ENCODE measurements at regions not wholly inside any gene's neighbourhood (a gene's known extent, or its start where the extent isn't known, plus 50 kb on each side); places are given as distances from the start of the nearest gene placed in this dataset.

DNA sequence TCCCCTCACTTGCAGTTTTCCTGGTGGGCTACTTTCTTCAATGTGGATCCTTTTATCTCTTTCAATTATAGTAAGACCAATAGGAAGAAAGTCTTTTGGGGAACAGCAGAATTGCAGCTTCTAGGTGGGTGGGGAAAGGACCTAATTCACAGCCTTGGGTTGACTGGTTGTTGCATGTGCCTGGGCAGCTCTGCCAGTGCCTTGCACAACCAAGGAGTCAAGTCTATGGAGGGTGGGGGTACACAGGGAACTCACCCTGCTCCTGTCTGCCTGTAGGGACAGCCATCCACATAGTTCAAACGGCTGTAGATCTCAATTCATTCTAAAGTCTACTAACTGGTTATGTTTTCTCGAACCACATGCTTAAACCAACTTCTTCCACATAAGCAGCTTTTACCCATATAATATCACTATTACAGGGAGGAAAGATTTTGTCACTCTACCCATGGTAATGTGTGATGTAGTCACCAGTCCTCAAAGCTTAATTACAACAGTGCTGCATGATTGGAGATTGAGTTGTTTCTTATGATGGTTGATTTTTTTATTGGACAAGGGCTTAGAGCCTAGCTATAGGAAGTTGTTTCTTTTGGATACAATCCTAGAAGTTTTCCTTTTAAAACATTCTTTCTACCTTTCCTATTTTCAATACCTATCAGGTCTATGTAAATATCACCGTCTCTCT is 117.7 kb upstream of the FRMD6 start:
- Histone ChIP-seq H3K27ac (ENCODE audit: insufficient read depth, low read depth, low read length, poor library complexity, severe bottlenecking) (no peak overlapping the region), H3K4me3 (ENCODE audit: insufficient read depth, low read depth, low read length) (no peak overlapping the region), H3K9me3 (ENCODE audit: control insufficient read depth, low read length) (no peaks in the 10 kb centered on the region), H3K4me1 (ENCODE audit: control insufficient read depth, insufficient read depth, low read length) (no peaks in the 10 kb centered on the region), H3K36me3 (ENCODE audit: control insufficient read depth, insufficient read depth, low read length) (no peaks in the 10 kb centered on the region), H3K27me3 (ENCODE audit: control insufficient read depth, insufficient read depth, low read length, poor library complexity, severe bottlenecking) (no peaks in the 10 kb centered on the region)
- WGBS, 2 experiments: 96 to 98% methylated on average over 3 of the region's 3 CpGs

DNA sequence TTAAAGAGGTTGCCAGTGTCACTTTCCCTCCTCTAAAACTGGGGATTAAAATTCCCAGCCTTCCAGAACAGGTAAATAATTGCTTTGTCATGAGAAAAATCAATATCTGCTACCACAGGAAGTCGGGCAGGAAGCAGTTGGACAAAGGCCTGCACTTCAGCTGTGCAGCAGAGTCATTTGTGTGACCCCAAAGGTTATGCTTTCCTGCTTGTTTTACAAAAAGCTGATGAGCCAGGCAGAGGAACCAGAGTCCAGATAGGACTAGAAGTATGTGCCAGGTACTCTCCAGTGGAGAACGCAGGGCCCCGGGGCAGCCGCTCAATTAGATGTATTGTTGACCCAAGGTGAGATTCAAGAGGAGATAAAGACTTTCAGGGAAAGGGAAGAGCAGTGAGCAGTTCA is 117.1 kb upstream of the FRMD6 start:
- H3K27me3 ChIP-seq (ENCODE audit: control insufficient read depth, insufficient read depth, low read length, poor library complexity, severe bottlenecking): no peaks in the 10 kb centered on the region
- H3K4me1 ChIP-seq (ENCODE audit: control insufficient read depth, insufficient read depth, low read length): no peaks in the 10 kb centered on the region
- H3K27ac ChIP-seq (ENCODE audit: insufficient read depth, low read depth, low read length, poor library complexity, severe bottlenecking): no peak overlapping the region
- H3K4me3 ChIP-seq (ENCODE audit: insufficient read depth, low read depth, low read length): no peak overlapping the region
- no peaks in the 10 kb centered on the region for H3K36me3 ChIP-seq (ENCODE audit: control insufficient read depth, insufficient read depth, low read length)
- WGBS, 2 experiments: 93 to 95% methylated on average over 4 of the region's 4 CpGs
- H3K9me3 ChIP-seq (ENCODE audit: control insufficient read depth, low read length): no peaks in the 10 kb centered on the region

DNA sequence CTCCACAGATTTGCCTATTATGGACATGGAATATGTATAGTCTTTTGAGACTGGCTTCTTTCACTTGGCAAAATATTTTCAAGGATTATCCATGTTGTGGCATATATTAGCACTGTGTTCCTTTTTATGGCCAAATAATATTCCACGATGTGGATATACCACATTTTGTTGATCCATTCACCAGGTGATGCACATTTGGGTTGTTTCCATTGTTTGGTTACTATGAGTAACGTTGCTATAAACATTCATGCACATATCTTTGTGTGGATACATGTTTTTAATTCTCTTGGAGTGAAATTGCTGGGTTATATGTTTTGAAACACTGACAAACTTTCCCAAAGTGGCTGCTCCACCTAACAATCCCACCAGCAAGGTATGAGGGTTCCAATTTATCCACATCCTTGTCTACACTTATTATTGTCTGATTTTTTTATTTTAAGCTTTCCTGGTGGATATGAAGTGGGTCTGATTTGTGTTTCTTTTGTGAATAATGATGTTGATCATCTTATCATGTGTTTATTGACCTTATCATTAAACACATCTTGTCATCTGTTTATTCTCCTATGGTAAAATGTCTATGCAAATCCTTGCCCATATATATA is 116.2 kb upstream of the FRMD6 start:
- H3K27me3 ChIP-seq (ENCODE audit: control insufficient read depth, insufficient read depth, low read length, poor library complexity, severe bottlenecking): no peaks in the 10 kb centered on the region
- 83 to 88% methylated on average over 2 of the region's 2 CpGs for WGBS, 2 experiments
- H3K4me1 ChIP-seq (ENCODE audit: control insufficient read depth, insufficient read depth, low read length): no peaks in the 10 kb centered on the region
- no peaks in the 10 kb centered on the region for H3K9me3 ChIP-seq (ENCODE audit: control insufficient read depth, low read length)
- no peak overlapping the region for H3K27ac ChIP-seq (ENCODE audit: insufficient read depth, low read depth, low read length, poor library complexity, severe bottlenecking)
- no peaks in the 10 kb centered on the region for H3K36me3 ChIP-seq (ENCODE audit: control insufficient read depth, insufficient read depth, low read length)
- no peak overlapping the region for H3K4me3 ChIP-seq (ENCODE audit: insufficient read depth, low read depth, low read length)

DNA sequence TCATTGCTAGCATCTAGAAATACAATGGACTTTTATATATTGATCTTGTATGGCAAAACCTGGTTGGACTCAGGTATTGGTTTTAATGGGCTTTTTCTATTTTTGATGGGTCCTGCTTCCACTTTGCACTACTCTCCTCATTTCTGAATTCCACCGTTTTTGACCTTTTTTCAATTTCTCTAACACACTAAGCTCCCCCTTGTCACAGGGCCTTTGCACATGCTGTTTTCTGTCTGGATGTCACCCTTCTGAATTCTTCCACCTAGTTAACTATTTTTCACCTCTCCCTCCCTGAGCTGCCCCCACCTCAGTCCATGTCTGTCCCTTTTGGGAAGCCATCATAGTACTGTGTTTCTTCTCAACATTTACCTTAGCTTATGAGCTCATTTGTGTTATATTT is 112.7 kb upstream of the FRMD6 start:
- no peak overlapping the region for H3K4me3 ChIP-seq (ENCODE audit: insufficient read depth, low read depth, low read length)

DNA sequence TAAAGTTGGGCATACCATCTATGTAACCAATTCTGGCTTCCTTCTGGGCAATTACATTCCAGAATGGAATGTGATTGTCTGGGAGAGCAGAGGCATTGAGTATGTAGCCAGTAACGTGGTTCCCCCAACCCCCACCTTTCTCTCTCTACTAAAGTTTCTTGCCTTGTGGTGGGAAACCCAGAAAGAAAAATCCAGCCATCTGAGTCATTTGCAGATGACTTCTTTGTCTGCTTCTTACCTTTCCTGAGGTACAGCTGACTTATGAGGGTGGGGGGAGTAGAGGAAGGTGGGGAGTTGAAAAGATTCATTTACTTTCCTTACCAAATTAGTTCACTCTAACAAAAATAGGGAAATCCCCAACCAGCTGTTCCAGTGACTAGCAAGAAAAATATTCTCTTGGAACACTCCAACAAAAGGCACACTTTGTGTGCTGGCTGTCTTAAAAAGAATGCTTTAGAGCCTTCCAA is 112.1 kb upstream of the FRMD6 start:
- Histone ChIP-seq H3K4me3 (ENCODE audit: insufficient read depth, low read depth, low read length) (no peak overlapping the region), H3K27ac (ENCODE audit: insufficient read depth, low read depth, low read length, poor library complexity, severe bottlenecking) (no peak overlapping the region), H3K4me1 (ENCODE audit: control insufficient read depth, insufficient read depth, low read length) (no peaks in the 10 kb centered on the region), H3K36me3 (ENCODE audit: control insufficient read depth, insufficient read depth, low read length) (no peaks in the 10 kb centered on the region), H3K27me3 (ENCODE audit: control insufficient read depth, insufficient read depth, low read length, poor library complexity, severe bottlenecking) (no peaks in the 10 kb centered on the region), H3K9me3 (ENCODE audit: control insufficient read depth, low read length) (no peaks in the 10 kb centered on the region)
- 50 to 67% methylated on average over 1 of the region's 1 CpG for WGBS, 2 experiments

More for the DNA sequence above, 112.7 kb upstream of the FRMD6 start:
- H3K36me3 ChIP-seq (ENCODE audit: control insufficient read depth, insufficient read depth, low read length): no peaks in the 10 kb centered on the region
- H3K4me1 ChIP-seq (ENCODE audit: control insufficient read depth, insufficient read depth, low read length): no peaks in the 10 kb centered on the region
- no peak overlapping the region for H3K27ac ChIP-seq (ENCODE audit: insufficient read depth, low read depth, low read length, poor library complexity, severe bottlenecking)
- 90 to 91% methylated on average over 1 of the region's 1 CpG for WGBS, 2 experiments
- no peaks in the 10 kb centered on the region for H3K27me3 ChIP-seq (ENCODE audit: control insufficient read depth, insufficient read depth, low read length, poor library complexity, severe bottlenecking)
- H3K9me3 ChIP-seq (ENCODE audit: control insufficient read depth, low read length): no peaks in the 10 kb centered on the region

DNA sequence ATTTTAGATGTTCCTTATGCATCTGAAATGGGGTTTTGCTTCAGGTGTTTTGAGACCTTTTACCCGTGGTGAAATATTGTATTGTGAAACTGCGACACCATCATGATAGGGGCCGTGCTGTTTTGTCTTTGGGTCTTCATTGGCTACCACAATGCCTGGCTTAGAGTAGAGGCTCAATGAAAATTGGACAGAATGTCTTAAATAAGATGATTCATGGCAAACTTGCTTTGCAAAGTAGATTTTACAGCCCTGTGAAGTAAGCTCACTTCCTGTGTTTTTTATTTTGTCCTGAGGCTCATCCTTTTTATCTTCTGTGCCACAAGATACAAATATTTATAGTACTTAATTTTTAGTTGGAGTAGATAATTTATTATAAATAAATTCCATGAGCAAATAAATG is 111.3 kb upstream of the FRMD6 start:
- Histone ChIP-seq H3K9me3 (ENCODE audit: control insufficient read depth, low read length) (no peaks in the 10 kb centered on the region), H3K36me3 (ENCODE audit: control insufficient read depth, insufficient read depth, low read length) (no peaks in the 10 kb centered on the region), H3K27me3 (ENCODE audit: control insufficient read depth, insufficient read depth, low read length, poor library complexity, severe bottlenecking) (no peaks in the 10 kb centered on the region), H3K27ac (ENCODE audit: insufficient read depth, low read depth, low read length, poor library complexity, severe bottlenecking) (no peak overlapping the region), H3K4me3 (ENCODE audit: insufficient read depth, low read depth, low read length) (no peak overlapping the region), H3K4me1 (ENCODE audit: control insufficient read depth, insufficient read depth, low read length) (no peaks in the 10 kb centered on the region)
- WGBS, 2 experiments: 95 to 97% methylated on average over 3 of the region's 3 CpGs

DNA sequence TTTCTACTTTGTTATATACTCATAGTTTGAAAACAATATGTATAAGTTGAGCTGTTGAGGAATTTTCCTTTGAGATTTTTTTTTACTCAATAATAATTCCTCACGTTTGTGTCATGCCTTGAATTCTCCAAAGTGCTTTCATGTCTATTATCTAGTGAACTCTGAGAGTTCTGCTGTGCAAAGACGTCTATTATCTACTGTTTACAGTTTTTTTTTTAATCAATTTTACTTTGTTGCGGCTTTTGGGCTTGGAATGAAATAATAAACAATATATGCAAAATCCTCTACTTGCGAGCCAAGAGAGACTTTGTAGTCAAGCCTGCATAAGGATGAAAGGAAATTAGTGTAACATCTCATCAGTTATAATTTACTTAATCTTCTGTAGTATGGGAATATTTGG is 107.2 kb upstream of the FRMD6 start:
- no peaks in the 10 kb centered on the region for H3K36me3 ChIP-seq (ENCODE audit: control insufficient read depth, insufficient read depth, low read length)
- WGBS, 2 experiments: 98 to 100% methylated on average over 1 to 3 of the region's 4 CpGs
- no peak overlapping the region for H3K27ac ChIP-seq (ENCODE audit: insufficient read depth, low read depth, low read length, poor library complexity, severe bottlenecking)

DNA sequence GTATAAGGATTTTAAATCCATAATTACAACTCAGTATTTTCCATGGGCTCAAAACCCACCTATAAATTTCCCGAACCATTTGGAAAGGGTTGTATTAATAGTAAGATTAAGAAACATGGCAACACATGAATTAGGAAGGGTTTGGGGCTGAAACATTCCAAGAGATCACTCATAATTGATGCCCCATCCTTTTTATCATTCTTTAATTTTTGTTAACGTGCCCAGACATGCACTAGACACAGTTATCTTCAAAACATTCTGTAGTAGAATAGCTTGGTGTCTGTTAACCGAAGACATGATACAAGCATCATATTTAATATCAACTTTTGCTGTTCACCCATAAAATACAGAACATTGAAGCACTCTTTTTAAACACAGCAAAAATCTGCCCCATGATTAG is 106.8 kb upstream of the FRMD6 start:
- Histone ChIP-seq H3K4me1 (ENCODE audit: control insufficient read depth, insufficient read depth, low read length) (no peaks in the 10 kb centered on the region), H3K9me3 (ENCODE audit: control insufficient read depth, low read length) (no peaks in the 10 kb centered on the region), H3K27me3 (ENCODE audit: control insufficient read depth, insufficient read depth, low read length, poor library complexity, severe bottlenecking) (no peaks in the 10 kb centered on the region), H3K27ac (ENCODE audit: insufficient read depth, low read depth, low read length, poor library complexity, severe bottlenecking) (no peak overlapping the region), H3K4me3 (ENCODE audit: insufficient read depth, low read depth, low read length) (no peak overlapping the region), H3K36me3 (ENCODE audit: control insufficient read depth, insufficient read depth, low read length) (no peaks in the 10 kb centered on the region)
- 79 to 96% methylated on average over 2 to 3 of the region's 3 CpGs for WGBS, 2 experiments

More for the DNA sequence above, 107.2 kb upstream of the FRMD6 start:
- H3K27me3 ChIP-seq (ENCODE audit: control insufficient read depth, insufficient read depth, low read length, poor library complexity, severe bottlenecking): no peaks in the 10 kb centered on the region
- H3K4me1 ChIP-seq (ENCODE audit: control insufficient read depth, insufficient read depth, low read length): no peaks in the 10 kb centered on the region
- H3K4me3 ChIP-seq (ENCODE audit: insufficient read depth, low read depth, low read length): no peak overlapping the region
- H3K9me3 ChIP-seq (ENCODE audit: control insufficient read depth, low read length): no peaks in the 10 kb centered on the region

DNA sequence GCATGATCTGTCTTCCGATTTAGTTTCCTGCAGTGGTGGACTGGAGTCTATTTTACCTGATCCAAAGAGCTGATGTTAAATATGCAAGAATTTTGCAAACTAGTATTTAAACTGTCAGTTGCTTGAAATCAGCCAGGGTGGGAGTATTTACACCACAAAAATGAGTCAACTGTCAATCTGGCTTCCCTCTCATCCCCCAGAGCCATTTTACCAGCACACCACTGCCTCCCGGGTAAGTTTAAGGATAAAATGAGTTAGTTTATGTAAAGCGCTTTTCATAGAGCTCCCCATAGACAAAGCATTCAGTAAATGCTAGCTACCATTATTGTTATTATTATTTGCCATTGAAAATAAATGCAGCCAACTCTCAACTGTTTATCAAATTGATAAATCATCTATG is 106.3 kb upstream of the FRMD6 start:
- Histone ChIP-seq H3K9me3 (ENCODE audit: control insufficient read depth, low read length) (no peaks in the 10 kb centered on the region), H3K36me3 (ENCODE audit: control insufficient read depth, insufficient read depth, low read length) (no peaks in the 10 kb centered on the region), H3K4me3 (ENCODE audit: insufficient read depth, low read depth, low read length) (no peak overlapping the region), H3K4me1 (ENCODE audit: control insufficient read depth, insufficient read depth, low read length) (no peaks in the 10 kb centered on the region), H3K27ac (ENCODE audit: insufficient read depth, low read depth, low read length, poor library complexity, severe bottlenecking) (no peak overlapping the region), H3K27me3 (ENCODE audit: control insufficient read depth, insufficient read depth, low read length, poor library complexity, severe bottlenecking) (no peaks in the 10 kb centered on the region)
- WGBS, 2 experiments: 83 to 97% methylated on average over 1 of the region's 3 CpGs

DNA sequence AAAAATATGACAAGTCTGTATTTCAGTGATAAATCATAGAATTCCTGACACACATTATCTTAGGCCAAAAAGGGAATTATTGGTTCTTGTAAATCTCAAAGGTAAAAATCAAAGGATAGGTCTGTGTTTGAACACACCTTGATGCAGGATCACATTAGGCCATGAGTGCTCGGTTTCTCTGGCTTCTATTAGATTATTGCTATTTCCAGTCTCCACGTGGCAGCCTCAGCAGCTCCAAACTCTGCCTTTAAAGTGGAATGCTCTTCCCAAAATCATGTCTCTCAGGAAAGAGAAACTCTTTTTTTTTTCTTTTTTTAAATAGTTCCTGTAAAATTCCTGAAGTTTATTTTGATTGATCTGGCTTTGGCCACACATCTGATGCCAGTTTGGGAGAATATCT is 105.6 kb upstream of the FRMD6 start:
- H3K27ac ChIP-seq (ENCODE audit: insufficient read depth, low read depth, low read length, poor library complexity, severe bottlenecking): no peak overlapping the region
- H3K9me3 ChIP-seq (ENCODE audit: control insufficient read depth, low read length): no peaks in the 10 kb centered on the region
- WGBS, 2 experiments: 58 to 62% methylated on average over 2 of the region's 2 CpGs
- no peaks in the 10 kb centered on the region for H3K36me3 ChIP-seq (ENCODE audit: control insufficient read depth, insufficient read depth, low read length)
- no peaks in the 10 kb centered on the region for H3K27me3 ChIP-seq (ENCODE audit: control insufficient read depth, insufficient read depth, low read length, poor library complexity, severe bottlenecking)
- no peaks in the 10 kb centered on the region for H3K4me1 ChIP-seq (ENCODE audit: control insufficient read depth, insufficient read depth, low read length)
- no peak overlapping the region for H3K4me3 ChIP-seq (ENCODE audit: insufficient read depth, low read depth, low read length)

All from ectodermal cell (in vitro differentiated cells).